ENCODE measurements at regions not wholly inside any gene's neighbourhood (a gene's known extent, or its start where the extent isn't known, plus 50 kb on each side); places are given as distances from the start of the nearest gene placed in this dataset.

DNA sequence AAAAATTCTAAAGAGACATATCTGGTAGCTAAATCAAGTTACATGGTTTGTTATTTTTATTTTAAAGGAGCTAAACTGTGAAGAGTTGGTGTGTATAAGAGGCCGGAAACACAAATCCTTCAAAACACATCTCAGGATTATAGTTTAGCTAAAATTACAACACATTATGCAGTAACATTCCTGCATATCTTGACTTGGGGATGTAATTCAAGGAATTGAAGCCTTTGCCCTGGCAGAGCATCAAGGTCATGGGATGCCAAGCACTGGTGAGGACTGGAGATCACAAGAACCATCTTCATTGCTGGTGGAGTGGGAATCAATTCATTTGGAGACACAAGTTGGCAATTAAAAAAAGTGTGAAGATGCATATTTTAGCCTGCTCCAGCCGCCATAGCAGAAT, 86.8 kb upstream of the LSM6 start:
- TF ChIP-seq POLR2AphosphoS5 (IDR thresholded peaks at IDR 0.05; ENCODE audit: low read depth, low read length): no peak
- TF ChIP-seq SPI1 (IDR thresholded peaks at IDR 0.05; ENCODE audit: low read depth, low read length): no peak
- no peak for TF ChIP-seq POLR2A (IDR thresholded peaks at IDR 0.05; ENCODE audit: low read depth, low read length)
- DNase-seq (ENCODE audit: insufficient read length, low spot score) (no peak), FAIRE-seq (no peak)

DNA sequence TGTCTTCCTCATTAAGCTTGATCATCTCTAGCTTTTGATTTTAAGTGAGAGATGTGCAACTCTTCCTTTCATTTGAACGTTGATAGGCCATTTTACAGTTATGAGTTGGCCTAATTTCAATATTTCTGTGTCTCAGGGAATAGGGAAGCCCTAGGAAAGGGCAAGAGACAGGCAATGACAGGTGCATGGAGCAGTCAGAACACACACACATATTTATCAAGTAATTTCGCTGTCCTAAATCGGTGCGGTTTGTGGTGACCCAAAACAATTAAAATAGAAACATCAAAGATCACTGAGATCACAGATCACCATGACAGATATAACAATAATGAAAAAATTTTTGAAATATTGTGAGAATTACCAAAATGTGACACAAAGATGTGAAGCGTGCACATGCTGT, 87.7 kb upstream of the LSM6 start:
- FAIRE-seq: no peak
- TF ChIP-seq PAX5 (IDR thresholded peaks at IDR 0.05; ENCODE audit: insufficient read depth, low read length, severe bottlenecking): no peak
- no peak for TF ChIP-seq SPI1 (IDR thresholded peaks at IDR 0.05; ENCODE audit: low read depth, low read length)
- no peak for TF ChIP-seq POLR2AphosphoS5 (IDR thresholded peaks at IDR 0.05; ENCODE audit: low read depth, low read length)
- TF ChIP-seq POLR2A (IDR thresholded peaks at IDR 0.05; ENCODE audit: low read depth, low read length): no peak
- no peak for TF ChIP-seq TAF1 (IDR thresholded peaks at IDR 0.05; ENCODE audit: low read depth, low read length)
- no peak for DNase-seq (ENCODE audit: insufficient read length, low spot score)

DNA sequence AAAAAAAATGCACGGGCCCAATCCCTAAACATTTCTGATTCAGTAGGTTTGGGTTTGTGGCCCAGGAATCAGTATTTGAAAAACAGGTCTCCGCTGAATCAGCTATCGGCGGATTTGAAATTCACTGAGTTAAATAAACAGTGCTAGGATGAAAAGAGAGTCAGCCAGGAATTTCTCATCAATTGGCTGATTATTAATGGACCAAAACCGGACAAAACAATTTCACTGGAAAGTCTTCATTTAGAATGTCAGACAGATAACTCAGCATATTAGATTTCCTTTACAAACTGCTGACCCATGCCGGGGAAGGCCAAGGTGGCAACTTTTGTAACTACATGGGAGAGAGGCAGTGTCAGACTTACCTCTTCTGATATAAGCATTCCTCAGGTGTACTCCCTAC, 99.4 kb upstream of the LSM6 start:
- no peak for DNase-seq (ENCODE audit: insufficient read length, low spot score)
- FAIRE-seq: no peak
- TF ChIP-seq SPI1 (IDR thresholded peaks at IDR 0.05; ENCODE audit: low read depth, low read length): no peak
- TF ChIP-seq POLR2A (IDR thresholded peaks at IDR 0.05; ENCODE audit: low read depth, low read length): no peak
- no peak for TF ChIP-seq POU2F2 (IDR thresholded peaks at IDR 0.05; ENCODE audit: low read depth, low read length)
- no peak for TF ChIP-seq POLR2AphosphoS5 (IDR thresholded peaks at IDR 0.05; ENCODE audit: low read depth, low read length)
- no peak for TF ChIP-seq TAF1 (IDR thresholded peaks at IDR 0.05; ENCODE audit: low read depth, low read length)
- no peak for TF ChIP-seq PAX5 (IDR thresholded peaks at IDR 0.05; ENCODE audit: insufficient read depth, low read length, severe bottlenecking)

DNA sequence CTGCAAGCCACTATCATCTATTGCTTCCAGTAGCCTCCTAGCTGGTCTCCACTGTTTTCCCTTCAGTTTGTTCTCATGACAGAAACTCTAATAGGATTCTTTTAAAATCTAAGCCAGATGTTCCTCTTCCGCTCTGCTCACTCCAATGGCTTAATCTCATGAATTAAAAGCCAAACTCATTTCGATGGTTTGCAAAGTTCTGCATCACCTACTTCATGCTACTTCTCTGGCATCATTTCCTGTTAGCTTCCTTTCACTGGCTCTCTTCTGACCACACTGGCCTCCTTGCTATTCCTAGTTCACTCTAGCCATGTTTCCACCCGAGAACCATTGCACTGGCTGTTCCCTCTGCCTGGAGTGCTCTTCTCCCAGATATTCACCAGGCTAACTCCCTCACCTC, 102.0 kb upstream of the LSM6 start:
- TF ChIP-seq PAX5 (IDR thresholded peaks at IDR 0.05; ENCODE audit: insufficient read depth, low read length, severe bottlenecking): no peak
- no peak for TF ChIP-seq POU2F2 (IDR thresholded peaks at IDR 0.05; ENCODE audit: low read depth, low read length)
- TF ChIP-seq TAF1 (IDR thresholded peaks at IDR 0.05; ENCODE audit: low read depth, low read length): no peak
- TF ChIP-seq POLR2A (IDR thresholded peaks at IDR 0.05; ENCODE audit: low read depth, low read length): no peak
- TF ChIP-seq POLR2AphosphoS5 (IDR thresholded peaks at IDR 0.05; ENCODE audit: low read depth, low read length): no peak
- no peak for TF ChIP-seq SPI1 (IDR thresholded peaks at IDR 0.05; ENCODE audit: low read depth, low read length)
- DNase-seq (ENCODE audit: insufficient read length, low spot score): no peak
- peak; percentile 79 for FAIRE-seq

DNA sequence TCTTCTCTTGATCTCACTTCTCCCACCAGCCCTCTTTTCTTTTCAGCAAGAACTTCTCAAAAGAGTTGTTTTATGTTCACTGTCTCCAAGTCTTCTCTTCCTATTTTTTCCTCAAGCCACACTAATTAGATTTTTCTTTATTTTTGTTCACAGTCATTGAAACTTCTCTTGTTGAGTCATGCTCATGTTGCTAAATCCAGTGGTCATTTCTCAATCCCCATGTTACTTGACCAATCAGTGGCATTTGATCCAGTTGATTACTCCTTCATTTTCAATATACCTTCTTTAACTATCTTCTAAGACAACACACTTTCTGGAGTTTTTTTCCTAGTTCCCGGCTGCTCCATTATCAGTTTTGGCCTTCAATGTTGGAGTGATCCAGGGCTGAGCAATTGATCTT, 103.1 kb upstream of the LSM6 start:
- TF ChIP-seq POU2F2 (IDR thresholded peaks at IDR 0.05; ENCODE audit: low read depth, low read length) (no peak), TAF1 (IDR thresholded peaks at IDR 0.05; ENCODE audit: low read depth, low read length) (no peak), POLR2A (IDR thresholded peaks at IDR 0.05; ENCODE audit: low read depth, low read length) (no peak), SPI1 (IDR thresholded peaks at IDR 0.05; ENCODE audit: low read depth, low read length) (no peak), POLR2AphosphoS5 (IDR thresholded peaks at IDR 0.05; ENCODE audit: low read depth, low read length) (no peak), PAX5 (IDR thresholded peaks at IDR 0.05; ENCODE audit: insufficient read depth, low read length, severe bottlenecking) (no peak)
- FAIRE-seq: no peak
- no peak for DNase-seq (ENCODE audit: insufficient read length, low spot score)

DNA sequence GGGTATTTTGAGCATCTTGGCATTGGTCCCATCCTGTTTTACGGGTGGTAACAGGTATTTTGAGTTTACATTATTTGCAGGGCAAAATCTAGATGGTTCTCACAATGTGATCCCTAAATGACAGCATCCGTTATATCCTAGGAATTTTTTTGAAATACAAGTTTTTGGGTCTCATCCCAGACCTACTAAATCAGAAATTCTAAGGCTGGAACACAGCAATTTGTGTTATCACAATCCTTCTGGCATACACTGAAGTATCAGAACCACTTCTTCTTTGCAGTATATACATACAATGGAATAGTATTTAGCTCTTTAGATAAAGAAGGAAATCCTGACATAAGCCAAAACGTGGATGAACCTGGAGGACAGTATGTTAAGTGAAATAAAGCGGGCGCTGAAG, 104.1 kb upstream of the LSM6 start:
- FAIRE-seq (no peak), DNase-seq (ENCODE audit: insufficient read length, low spot score) (no peak)
- TF ChIP-seq POU2F2 (IDR thresholded peaks at IDR 0.05; ENCODE audit: low read depth, low read length) (no peak), POLR2AphosphoS5 (IDR thresholded peaks at IDR 0.05; ENCODE audit: low read depth, low read length) (no peak), SPI1 (IDR thresholded peaks at IDR 0.05; ENCODE audit: low read depth, low read length) (no peak)

GRCh38 chr4:146063143-146063542, 112.4 kb upstream of the LSM6 start:
- no peak for DNase-seq (ENCODE audit: insufficient read length, low spot score)
- peak; percentile 66 for TF ChIP-seq SPI1 (IDR thresholded peaks at IDR 0.05; ENCODE audit: low read depth, low read length)
- TF ChIP-seq POU2F2 (IDR thresholded peaks at IDR 0.05; ENCODE audit: low read depth, low read length): no peak
- FAIRE-seq: peak; percentile 86

- FAIRE-seq (no peak), DNase-seq (ENCODE audit: insufficient read length, low spot score) (no peak)
- peak; percentile 82 for TF ChIP-seq SPI1 (IDR thresholded peaks at IDR 0.05; ENCODE audit: low read depth, low read length)
- no peak for TF ChIP-seq POLR2A (IDR thresholded peaks at IDR 0.05; ENCODE audit: low read depth, low read length)
These were observed 113.2 kb upstream of the LSM6 start for GRCh38 chr4:146062340-146062739.

DNA sequence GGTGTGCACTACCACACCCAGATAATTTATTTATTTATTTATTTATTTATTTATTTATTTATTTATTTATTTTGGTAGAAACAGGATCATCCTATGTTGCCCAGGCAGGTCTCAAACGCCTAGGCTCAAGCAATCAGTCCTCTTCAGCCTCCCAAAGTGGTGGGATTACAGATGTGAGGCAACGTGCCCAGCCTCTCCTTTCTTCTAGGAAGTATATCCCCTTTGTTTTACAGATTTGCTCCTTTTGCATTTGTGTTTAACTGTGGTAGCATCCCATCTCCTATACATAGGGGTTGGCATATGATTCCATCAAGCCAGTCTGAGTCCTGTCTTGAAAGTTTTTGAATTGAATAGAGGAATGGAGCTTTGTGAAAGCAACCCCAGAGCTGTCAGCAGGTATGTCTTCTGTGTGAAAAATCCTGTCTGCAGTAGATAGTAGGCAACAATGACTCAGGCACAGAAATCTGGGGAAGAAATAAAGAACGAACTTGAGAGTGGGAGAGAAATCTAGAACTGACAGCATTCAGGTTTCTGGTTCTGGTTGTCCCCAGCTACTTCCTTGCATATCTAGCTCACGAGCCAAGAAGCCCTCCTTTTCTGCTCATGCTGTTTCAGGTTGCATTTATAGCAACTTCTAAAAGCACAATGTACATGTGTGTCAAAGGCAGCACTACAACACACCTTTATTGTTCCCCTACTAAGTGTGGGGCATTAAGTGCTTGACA, 113.7 kb upstream of the LSM6 start:
- TF ChIP-seq SPI1 (IDR thresholded peaks at IDR 0.05; ENCODE audit: low read depth, low read length) (no peak), PAX5 (IDR thresholded peaks at IDR 0.05; ENCODE audit: insufficient read depth, low read length, severe bottlenecking) (no peak), POLR2A (IDR thresholded peaks at IDR 0.05; ENCODE audit: low read depth, low read length) (no peak)
- peak; percentile 90 for FAIRE-seq
- no peak for DNase-seq (ENCODE audit: insufficient read length, low spot score)

- DNase-seq (ENCODE audit: insufficient read length, low spot score): no peak
- TF ChIP-seq POLR2AphosphoS5 (IDR thresholded peaks at IDR 0.05; ENCODE audit: low read depth, low read length) (no peak; the same call in 1 of the 2 replicates), POU2F2 (IDR thresholded peaks at IDR 0.05; ENCODE audit: low read depth, low read length) (no peak), POLR2A (IDR thresholded peaks at IDR 0.05; ENCODE audit: low read depth, low read length) (peak; percentile 41; the same call in 1 of the 2 replicates), PAX5 (IDR thresholded peaks at IDR 0.05; ENCODE audit: insufficient read depth, low read length, severe bottlenecking) (peak; percentile 64), TAF1 (IDR thresholded peaks at IDR 0.05; ENCODE audit: low read depth, low read length) (no peak), SPI1 (IDR thresholded peaks at IDR 0.05; ENCODE audit: low read depth, low read length) (peak; percentile 87)
- FAIRE-seq: peak; percentile 99
These were observed 115.7 kb upstream of the LSM6 start for GRCh38 chr4:146059865-146060264.

DNA sequence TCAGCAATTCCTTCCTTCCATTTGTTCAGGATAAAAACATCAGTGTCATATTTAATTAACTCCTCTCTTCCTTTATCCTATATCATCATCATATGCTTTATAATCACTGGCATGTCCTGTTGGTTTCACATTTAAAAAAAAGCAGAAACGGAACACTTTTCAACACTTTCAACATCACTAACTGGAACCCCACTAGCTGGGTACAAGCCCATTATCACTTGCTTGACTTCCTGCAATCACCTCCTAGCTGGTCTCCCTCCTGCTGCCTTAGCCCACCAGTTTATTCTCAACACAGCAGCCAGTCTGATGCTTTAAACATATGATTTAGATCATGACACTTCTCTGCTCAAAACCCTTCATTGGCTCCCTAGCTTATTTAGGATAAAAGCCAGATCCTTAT, 116.4 kb upstream of the LSM6 start:
- FAIRE-seq (peak; percentile 97), DNase-seq (ENCODE audit: insufficient read length, low spot score) (no peak)
- peak; percentile 97 for TF ChIP-seq SPI1 (IDR thresholded peaks at IDR 0.05; ENCODE audit: low read depth, low read length)
- TF ChIP-seq POLR2A (IDR thresholded peaks at IDR 0.05; ENCODE audit: low read depth, low read length): peak; percentile 62; the same call in 1 of the 2 replicates
- no peak for TF ChIP-seq TAF1 (IDR thresholded peaks at IDR 0.05; ENCODE audit: low read depth, low read length)
- TF ChIP-seq POU2F2 (IDR thresholded peaks at IDR 0.05; ENCODE audit: low read depth, low read length): peak; percentile 60; the same call in 1 of the 2 replicates
- TF ChIP-seq POLR2AphosphoS5 (IDR thresholded peaks at IDR 0.05; ENCODE audit: low read depth, low read length): peak; percentile 54; the same call in 1 of the 2 replicates
